ENCODE measurements at regions not wholly inside any gene's neighbourhood (a gene's known extent, or its start where the extent isn't known, plus 50 kb on each side); places are given as distances from the start of the nearest gene placed in this dataset.

- ATAC-seq (replicated peaks in 6 of 8) = no peak
Observed at GRCh38 chr20:4613184-4613583, 73.1 kb upstream of the PRNP start.

GRCh38 chr20:4610871-4611270 is 75.4 kb upstream of the PRNP start:
- 80 to 100% (median 87%) methylated on average over 1 to 8 of the region's 9 CpGs; no CpG with 5 or more reads in 4 of the 10 experiments for WGBS, 10 experiments
- Histone ChIP-seq H3K27ac (no peak overlapping the region), H3K4me3 (no peak overlapping the region), H3K4me1 (replicated peaks in 1 of 2) (peaks cover 3 to 4% of the 10 kb centered on the region in 2 donors)
- no peak for ATAC-seq (replicated peaks in 6 of 8)
- in situ Hi-C loops (cut with MboI; ENCODE audit: low pct_unique_long_range_greater_than_20kb in 2 of 9, low sequenced_read_pairs in 9 of 9, unreplicated experiment in 9 of 9) = loop anchor here in 2 of 9 experiments (10.0 to 25.0 kb wide), 2 partner anchors 104 to 351 kb away; no protein-coding TSS in a partner anchor

More at GRCh38 chr20:4613184-4613583, 73.1 kb upstream of the PRNP start:
- in situ Hi-C loops (cut with MboI; ENCODE audit: low pct_unique_long_range_greater_than_20kb in 2 of 9, low sequenced_read_pairs in 9 of 9, unreplicated experiment in 9 of 9) = loop anchor here in 2 of 9 experiments (10.0 to 25.0 kb wide), 2 partner anchors 102 to 349 kb away; no protein-coding TSS in a partner anchor
- Histone ChIP-seq H3K4me3 (no peak overlapping the region), H3K27ac (no peak overlapping the region), H3K4me1 (replicated peaks in 1 of 2) (peaks cover 3 to 4% of the 10 kb centered on the region in 2 donors)
- WGBS, 10 experiments = 20 to 100% (median 80%) methylated on average over 1 to 6 of the region's 6 CpGs

GRCh38 chr20:4609511-4609910 is 76.7 kb upstream of the PRNP start:
- Histone ChIP-seq H3K4me1 (replicated peaks in 1 of 2) (peaks cover 3 to 4% of the 10 kb centered on the region in 2 donors), H3K4me3 (no peak overlapping the region), H3K27ac (no peak overlapping the region)
- WGBS, 10 experiments = 75 to 92% (median 86%) methylated on average over 2 to 4 of the region's 5 CpGs; no CpG with 5 or more reads in 7 of the 10 experiments
- no peak for ATAC-seq (replicated peaks in 6 of 8)
- in situ Hi-C loops (cut with MboI; ENCODE audit: low pct_unique_long_range_greater_than_20kb in 2 of 9, low sequenced_read_pairs in 9 of 9, unreplicated experiment in 9 of 9) = loop anchor here in 3 of 9 experiments (10.0 to 25.0 kb wide), 3 partner anchors 115 to 485 kb away; partner anchors contain the start of gene PRND (in 2 of the 3)

- in situ Hi-C loops (cut with MboI; ENCODE audit: low pct_unique_long_range_greater_than_20kb in 2 of 9, low sequenced_read_pairs in 9 of 9, unreplicated experiment in 9 of 9) = loop anchor here in 3 of 9 experiments (10.0 to 25.0 kb wide), 3 partner anchors 116 to 486 kb away; partner anchors contain the start of gene PRND (in 2 of the 3)
- Histone ChIP-seq H3K27ac (no peak overlapping the region), H3K4me3 (no peak overlapping the region), H3K4me1 (replicated peaks in 1 of 2) (peaks cover 0 to under 1% of the 10 kb centered on the region in 2 donors)
- 90 to 93% (median 92%) methylated on average over 2 to 3 of the region's 6 CpGs; no CpG with 5 or more reads in 6 of the 10 experiments for WGBS, 10 experiments
- no peak for ATAC-seq (replicated peaks in 6 of 8)
Observed at GRCh38 chr20:4608861-4609260, 77.4 kb upstream of the PRNP start.

GRCh38 chr20:4607287-4607713 is 79.0 kb upstream of the PRNP start:
- WGBS, 10 experiments = 0 to 44% (median 0%) methylated on average over 1 to 10 of the region's 13 CpGs; no CpG with 5 or more reads in 1 of the 10 experiments
- H3K27ac ChIP-seq = no peak overlapping the region
- in situ Hi-C loops (cut with MboI; ENCODE audit: low pct_unique_long_range_greater_than_20kb in 2 of 9, low sequenced_read_pairs in 9 of 9, unreplicated experiment in 9 of 9) = loop anchor here in 3 of 9 experiments (10.0 to 25.0 kb wide), 3 partner anchors 118 to 488 kb away; partner anchors contain the start of gene PRND (in 2 of the 3)
- peak; percentile 72 to 96 (median 84) for ATAC-seq (replicated peaks in 6 of 8)
- no peak overlapping the region for H3K4me3 ChIP-seq
- no peaks in the 10 kb centered on the region for H3K4me1 ChIP-seq (replicated peaks in 1 of 2)

- Histone ChIP-seq H3K4me1 (replicated peaks in 1 of 2) (no peaks in the 10 kb centered on the region), H3K27ac (no peak overlapping the region), H3K4me3 (no peak overlapping the region)
- 20 to 88% (median 76%) methylated on average over 1 to 2 of the region's 2 CpGs; no CpG with 5 or more reads in 2 of the 10 experiments for WGBS, 10 experiments
- no peak for ATAC-seq (replicated peaks in 6 of 8)
- in situ Hi-C loops (cut with MboI; ENCODE audit: low pct_unique_long_range_greater_than_20kb in 2 of 9, low sequenced_read_pairs in 9 of 9, unreplicated experiment in 9 of 9) = loop anchor here in 3 of 9 experiments (10.0 to 25.0 kb wide), 3 partner anchors 119 to 489 kb away; partner anchors contain the start of gene PRND (in 2 of the 3)
Observed at GRCh38 chr20:4606051-4606450, 80.2 kb upstream of the PRNP start.

GRCh38 chr20:4605166-4605565 is 81.1 kb upstream of the PRNP start:
- ATAC-seq (replicated peaks in 6 of 8) = peak in 1 of 8 experiments; percentile 30
- in situ Hi-C loops (cut with MboI; ENCODE audit: low pct_unique_long_range_greater_than_20kb in 2 of 9, low sequenced_read_pairs in 9 of 9, unreplicated experiment in 9 of 9) = loop anchor here in 3 of 9 experiments (10.0 to 25.0 kb wide), 3 partner anchors 120 to 490 kb away; partner anchors contain the start of gene PRND (in 2 of the 3)
- H3K27ac ChIP-seq = no peak overlapping the region
- WGBS, 10 experiments = 0 to 84% (median 56%) methylated on average over 2 to 4 of the region's 4 CpGs
- peaks cover 0 to under 1% of the 10 kb centered on the region in 2 donors for H3K4me1 ChIP-seq (replicated peaks in 1 of 2)
- H3K4me3 ChIP-seq = no peak overlapping the region

- no peak for ATAC-seq (replicated peaks in 6 of 8)
- in situ Hi-C loops (cut with MboI; ENCODE audit: low pct_unique_long_range_greater_than_20kb in 2 of 9, low sequenced_read_pairs in 9 of 9, unreplicated experiment in 9 of 9) = loop anchor here in 3 of 9 experiments (10.0 to 25.0 kb wide), 3 partner anchors 120 to 490 kb away; partner anchors contain the start of gene PRND (in 2 of the 3)
- Histone ChIP-seq H3K4me1 (replicated peaks in 1 of 2) (peaks cover 0 to 3% of the 10 kb centered on the region in 2 donors), H3K4me3 (no peak overlapping the region), H3K27ac (no peak overlapping the region)
- WGBS, 10 experiments = 67 to 94% (median 86%) methylated on average over 1 to 3 of the region's 3 CpGs; no CpG with 5 or more reads in 2 of the 10 experiments
Observed at GRCh38 chr20:4604580-4604979, 81.7 kb upstream of the PRNP start.

GRCh38 chr20:4603724-4604123 is 82.5 kb upstream of the PRNP start:
- ATAC-seq (replicated peaks in 6 of 8) = no peak
- Histone ChIP-seq H3K4me3 (no peak overlapping the region), H3K4me1 (replicated peaks in 1 of 2) (peaks cover 0 to 3% of the 10 kb centered on the region in 2 donors), H3K27ac (no peak overlapping the region)
- WGBS, 10 experiments = 64 to 97% (median 88%) methylated on average over 1 to 11 of the region's 11 CpGs
- in situ Hi-C loops (cut with MboI; ENCODE audit: low pct_unique_long_range_greater_than_20kb in 2 of 9, low sequenced_read_pairs in 9 of 9, unreplicated experiment in 9 of 9) = loop anchor here in 3 of 9 experiments (10.0 to 25.0 kb wide), 3 partner anchors 121 to 491 kb away; partner anchors contain the start of gene PRND (in 2 of the 3)

GRCh38 chr20:4602297-4602631 is 84.0 kb upstream of the PRNP start:
- WGBS, 10 experiments = 15 to 86% (median 54%) methylated on average over 1 to 3 of the region's 4 CpGs; no CpG with 5 or more reads in 4 of the 10 experiments

GRCh38 chr20:4601630-4602296 is 84.5 kb upstream of the PRNP start:
- in situ Hi-C loops (cut with MboI; ENCODE audit: low pct_unique_long_range_greater_than_20kb in 2 of 9, low sequenced_read_pairs in 9 of 9, unreplicated experiment in 9 of 9) = loop anchor here in 3 of 9 experiments (10.0 to 25.0 kb wide), 3 partner anchors 123 to 493 kb away; partner anchors contain the start of gene PRND (in 2 of the 3)
- peak in 4 of 8 experiments; percentile 37 to 79 (median 55) for ATAC-seq (replicated peaks in 6 of 8)
- peaks cover 0 to 3% of the 10 kb centered on the region in 2 donors for H3K4me1 ChIP-seq (replicated peaks in 1 of 2)

More at GRCh38 chr20:4602297-4602631, 84.0 kb upstream of the PRNP start:
- ATAC-seq (replicated peaks in 6 of 8) = no peak
- in situ Hi-C loops (cut with MboI; ENCODE audit: low pct_unique_long_range_greater_than_20kb in 2 of 9, low sequenced_read_pairs in 9 of 9, unreplicated experiment in 9 of 9) = loop anchor here in 3 of 9 experiments (10.0 to 25.0 kb wide), 3 partner anchors 123 to 493 kb away; partner anchors contain the start of gene PRND (in 2 of the 3)
- Histone ChIP-seq H3K27ac (no peak overlapping the region), H3K4me3 (no peak overlapping the region), H3K4me1 (replicated peaks in 1 of 2) (peaks cover 0 to 3% of the 10 kb centered on the region in 2 donors)

GRCh38 chr20:4600308-4601014 is 85.8 kb upstream of the PRNP start:
- H3K4me1 ChIP-seq (replicated peaks in 1 of 2) = peaks cover 0 to 3% of the 10 kb centered on the region in 2 donors
- in situ Hi-C loops (cut with MboI; ENCODE audit: low pct_unique_long_range_greater_than_20kb in 2 of 9, low sequenced_read_pairs in 9 of 9, unreplicated experiment in 9 of 9) = loop anchor here in 3 of 9 experiments (10.0 to 25.0 kb wide), 3 partner anchors 124 to 494 kb away; partner anchors contain the start of gene PRND (in 2 of the 3)
- peak in 5 of 8 experiments; percentile 33 to 64 (median 56) for ATAC-seq (replicated peaks in 6 of 8)

More at GRCh38 chr20:4601630-4602296, 84.5 kb upstream of the PRNP start:
- Histone ChIP-seq H3K27ac (no peak overlapping the region), H3K4me3 (no peak overlapping the region)
- 0 to 70% (median 53%) methylated on average over 1 to 6 of the region's 8 CpGs; no CpG with 5 or more reads in 2 of the 10 experiments for WGBS, 10 experiments

More at GRCh38 chr20:4600308-4601014, 85.8 kb upstream of the PRNP start:
- 30 to 100% (median 68%) methylated on average over 1 to 6 of the region's 6 CpGs for WGBS, 10 experiments
- Histone ChIP-seq H3K27ac (no peak overlapping the region), H3K4me3 (no peak overlapping the region)
